Ovary (tissue), 3 donors: ENCODE measurements at regions not wholly inside any gene's neighbourhood (a gene's known extent, or its start where the extent isn't known, plus 50 kb on each side); places are given as distances from the start of the nearest gene placed in this dataset.

ENCODE experiments used
- CTCF ChIP-seq, 3 donors: fragments of 450-650 bp in 2 of 3; fragments of 200-600 bp in 1 of 3; IDR thresholded peaks; one replicate each; pipeline versions ENCODE4 v1.5.1 to v1.8.0; 2016 to 2022; ENCODE audit warnings: antibody characterized with exemption in 3 of 3, mild to moderate bottlenecking in 1 of 3
- EP300 ChIP-seq: sonication (generic); formaldehyde crosslinking; IDR thresholded peaks from one replicate; pipeline ENCODE4 v1.6.1; 2017; ENCODE audit warnings: antibody characterized with exemption
- POLR2A ChIP-seq: fragments of 450-650 bp; IDR thresholded peaks from one replicate; pipeline ENCODE4 v1.6.1; 2017; ENCODE audit warnings: antibody characterized with exemption, mild to moderate bottlenecking, moderate library complexity
- donor health status: DM: no; HTN: no; CAD: no.

GRCh38 chr9:126157423-126157822 lies 169.2 kb upstream of the MVB12B start:
- no peak for TF ChIP-seq CTCF (IDR thresholded peaks at IDR 0.05)
- no peak for TF ChIP-seq POLR2A
- no peak for TF ChIP-seq EP300
